NCI-H2227 (cell line): ENCODE measurements at regions not wholly inside any gene's neighbourhood (a gene's known extent, or its start where the extent isn't known, plus 50 kb on each side); places are given as distances from the start of the nearest gene placed in this dataset.
"Not testable (repeated sequence)": the region's sequence is repeated elsewhere in the genome, so short reads cannot be mapped to it uniquely, and the experiment has no call there.

Experiments used
- DNase-seq: peaks from one replicate; lab custom pipeline; 2025; ENCODE audit not compliant: unreplicated experiment; lab: John Stamatoyannopoulos, UW

DNA sequence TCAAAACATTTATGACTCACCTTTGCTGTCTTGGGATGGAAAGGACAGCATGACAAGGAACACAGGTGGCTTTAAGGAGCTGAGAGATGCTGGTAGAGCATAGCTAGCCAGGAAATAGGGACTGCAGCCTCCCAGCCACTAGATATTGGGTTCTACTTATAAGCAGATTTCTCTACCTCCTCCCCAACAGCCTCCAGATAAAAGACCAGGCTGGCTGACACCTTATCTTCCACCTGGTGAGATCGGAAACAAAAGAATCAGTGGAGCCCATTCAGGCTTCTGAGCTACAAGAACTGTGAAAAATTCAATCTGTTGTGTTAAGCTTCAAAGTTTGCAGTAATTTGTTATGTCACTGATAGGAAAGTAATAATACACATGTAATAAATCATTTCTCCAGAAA is 1278.5 kb upstream of the ZEB2 start:
- no peak for DNase-seq

DNA sequence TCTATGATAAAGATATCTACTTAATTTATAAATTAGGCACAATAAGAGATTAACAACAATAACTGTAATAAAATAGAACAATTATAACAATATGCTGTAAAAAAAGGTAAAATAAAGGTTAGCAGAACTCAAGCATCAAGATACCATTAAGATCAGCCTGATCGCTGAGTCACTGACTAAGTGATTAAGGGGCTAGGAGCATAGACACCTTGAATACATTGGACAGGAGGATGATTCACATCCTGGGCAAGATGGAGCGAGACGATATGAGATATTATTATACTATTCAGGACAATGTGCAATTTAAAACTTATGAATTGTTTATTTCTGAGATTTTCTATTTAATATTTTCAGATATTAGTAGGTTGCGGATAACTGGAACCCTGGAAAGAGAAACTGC is 1277.8 kb upstream of the ZEB2 start:
- no peak for DNase-seq

DNA sequence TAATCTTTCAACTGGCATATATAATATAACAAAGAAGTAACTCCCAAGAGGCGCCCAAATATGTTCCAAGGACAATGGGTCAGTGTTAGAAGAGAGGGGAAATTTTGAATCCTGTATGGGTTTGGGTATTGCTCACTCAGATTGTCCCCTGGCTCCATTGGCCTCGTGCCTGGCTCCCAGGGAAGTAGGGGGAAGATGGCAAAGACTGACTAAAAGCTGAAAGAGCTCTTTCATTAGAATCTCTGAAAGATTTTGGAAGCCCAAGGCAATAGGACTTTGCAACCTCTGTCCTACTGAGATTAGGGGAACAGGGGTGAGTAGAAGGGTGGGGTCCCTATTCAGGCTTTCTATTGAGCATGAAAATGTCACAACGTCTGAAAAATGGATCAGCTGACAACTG is 1272.8 kb upstream of the ZEB2 start:
- no peak for DNase-seq

DNA sequence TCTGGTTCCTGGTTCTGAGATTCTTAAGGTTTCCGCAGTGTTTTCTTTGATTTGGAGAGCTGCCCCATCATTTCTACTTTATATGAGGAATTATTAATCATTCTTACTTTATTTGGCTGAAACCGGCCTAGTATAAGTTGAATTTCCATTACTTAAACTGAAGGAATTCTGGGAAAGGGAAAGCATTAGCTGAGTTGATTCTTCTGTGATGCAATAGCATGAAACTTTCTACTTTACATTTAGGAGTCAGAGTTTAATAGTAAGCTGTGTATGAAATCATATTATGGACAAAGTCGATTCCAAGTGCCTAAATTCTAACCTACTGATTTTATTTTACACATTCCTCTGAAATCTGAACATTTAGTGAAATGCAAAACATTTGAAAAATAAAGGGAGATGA is 1269.7 kb upstream of the ZEB2 start:
- no peak for DNase-seq

DNA sequence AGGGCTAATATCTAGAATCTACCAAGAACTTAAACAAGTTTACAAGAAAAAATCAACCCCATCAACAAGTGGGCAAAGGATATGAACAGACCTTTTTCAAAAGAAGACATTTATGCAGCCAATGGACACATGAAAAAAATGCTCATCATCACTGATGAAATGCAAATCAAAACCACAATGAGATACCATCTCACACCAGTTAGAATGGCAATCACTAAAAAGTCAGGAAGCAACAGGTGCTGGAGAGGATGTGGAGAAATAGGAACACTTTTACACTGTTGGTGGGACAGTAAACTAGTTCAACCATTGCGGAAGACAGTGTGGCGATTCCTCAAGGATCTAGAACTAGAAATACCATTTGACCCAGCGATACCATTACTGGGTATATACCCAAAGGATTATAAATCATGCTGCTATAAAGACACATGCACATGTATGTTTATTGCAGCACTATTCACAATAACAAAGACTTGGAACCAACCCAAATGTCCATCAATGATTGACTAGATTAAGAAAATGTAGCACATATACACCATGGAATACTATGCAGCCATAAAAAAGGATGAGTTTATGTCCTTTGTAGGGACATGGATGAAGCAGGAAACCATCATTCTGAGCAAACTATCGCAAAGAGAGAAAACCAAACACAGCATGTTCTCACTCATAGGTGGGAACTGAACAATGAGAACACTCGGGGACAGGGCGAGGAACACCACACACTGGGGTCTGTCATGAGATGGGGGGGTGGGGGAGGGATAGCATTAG is 1267.9 kb upstream of the ZEB2 start:
- not testable (repeated sequence) for DNase-seq

DNA sequence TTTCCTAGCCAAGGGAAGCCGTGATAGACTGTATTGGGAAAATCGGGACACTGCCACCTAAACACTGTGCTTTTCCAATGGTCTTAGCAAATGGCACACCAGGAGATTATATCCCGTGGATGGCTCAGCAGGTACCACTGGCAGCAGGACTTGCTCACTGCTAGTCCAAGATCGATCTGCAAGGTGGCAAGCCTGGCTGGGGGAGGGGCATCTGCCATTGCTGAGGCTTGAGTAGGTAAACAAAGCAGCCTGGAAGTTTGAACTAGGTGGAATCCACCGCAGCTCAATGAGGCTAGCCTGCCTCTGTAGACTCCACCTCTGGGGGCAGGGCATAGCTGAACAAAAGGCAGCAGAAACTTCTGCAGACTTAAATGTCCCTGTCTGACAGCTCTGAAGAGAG is 1262.7 kb upstream of the ZEB2 start:
- not testable (repeated sequence) for DNase-seq

DNA sequence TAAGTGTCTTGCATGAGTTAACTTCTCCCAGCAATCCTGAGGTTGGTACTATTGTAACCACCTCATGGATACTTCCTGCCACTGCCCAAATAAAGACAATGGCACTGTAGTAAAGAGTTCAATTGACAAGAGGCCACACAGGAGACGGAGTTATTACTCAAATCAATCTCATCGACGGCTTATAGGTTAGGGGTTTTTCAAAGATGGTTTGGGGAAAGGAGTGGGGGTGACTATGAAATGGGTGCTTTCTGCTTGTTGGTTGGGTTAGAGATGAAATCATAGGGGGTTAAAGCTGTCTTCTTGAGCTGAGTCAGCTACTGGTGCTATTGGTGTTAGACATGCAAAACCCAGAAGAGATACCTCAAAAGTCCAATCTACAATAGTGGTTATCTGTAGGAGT is 1258.0 kb upstream of the ZEB2 start:
- DNase-seq, result no peak

DNA sequence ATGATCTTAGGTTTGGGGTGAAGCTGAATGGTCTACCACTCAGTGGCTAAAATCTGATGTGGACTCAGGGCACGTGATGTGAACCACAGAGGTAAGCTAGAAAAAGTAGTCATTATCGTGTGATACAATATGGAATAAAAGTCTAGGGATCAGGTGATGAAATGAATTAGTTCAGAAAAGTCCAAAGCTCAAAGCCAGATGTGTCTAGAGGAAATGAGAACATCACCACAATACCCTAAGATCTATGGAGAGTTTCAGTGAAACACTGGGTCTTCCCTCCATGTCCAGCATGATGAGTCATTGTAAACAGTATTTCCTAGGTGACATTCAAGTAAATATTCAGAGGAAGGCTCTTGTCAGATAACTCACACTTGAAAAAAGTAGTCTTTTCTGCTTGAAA is 1257.4 kb upstream of the ZEB2 start:
- no peak for DNase-seq

DNA sequence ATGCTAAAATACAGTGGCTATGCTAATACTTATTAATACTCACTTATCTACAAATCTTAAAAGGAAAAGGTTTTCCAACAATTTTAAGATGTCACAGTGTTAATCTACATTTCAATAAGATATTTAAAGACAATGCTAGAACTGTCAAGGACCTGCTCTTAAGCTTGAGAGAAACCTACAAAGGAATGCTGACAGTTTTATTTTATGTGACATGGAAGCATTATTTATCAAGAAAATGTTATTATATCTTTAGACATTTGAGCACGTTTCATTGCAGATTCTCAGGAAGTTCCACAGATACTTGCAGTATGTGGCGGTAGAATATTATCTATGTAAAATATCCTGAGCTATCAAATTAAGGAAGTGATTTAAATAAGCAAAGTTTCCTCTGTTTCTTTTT is 1255.7 kb upstream of the ZEB2 start:
- no peak for DNase-seq

DNA sequence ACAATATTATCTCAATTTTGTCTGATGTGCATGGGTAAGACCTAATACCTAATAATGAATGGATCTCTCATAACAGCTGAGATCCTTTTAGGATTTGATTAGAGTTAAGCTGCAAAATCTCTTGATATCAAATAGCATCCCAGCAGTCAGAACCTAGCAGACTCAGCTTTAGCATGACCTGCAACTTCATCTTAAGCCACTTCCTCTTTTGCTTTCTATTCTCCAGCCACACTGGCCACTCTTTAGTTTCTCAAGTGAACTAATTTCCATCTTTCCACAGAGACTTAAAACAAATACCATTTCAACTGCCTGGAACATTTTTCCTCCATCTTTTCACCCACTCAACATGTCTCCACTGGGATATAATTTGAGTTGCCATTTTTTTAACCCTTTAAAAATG is 1251.6 kb upstream of the ZEB2 start:
- DNase-seq, result no peak

DNA sequence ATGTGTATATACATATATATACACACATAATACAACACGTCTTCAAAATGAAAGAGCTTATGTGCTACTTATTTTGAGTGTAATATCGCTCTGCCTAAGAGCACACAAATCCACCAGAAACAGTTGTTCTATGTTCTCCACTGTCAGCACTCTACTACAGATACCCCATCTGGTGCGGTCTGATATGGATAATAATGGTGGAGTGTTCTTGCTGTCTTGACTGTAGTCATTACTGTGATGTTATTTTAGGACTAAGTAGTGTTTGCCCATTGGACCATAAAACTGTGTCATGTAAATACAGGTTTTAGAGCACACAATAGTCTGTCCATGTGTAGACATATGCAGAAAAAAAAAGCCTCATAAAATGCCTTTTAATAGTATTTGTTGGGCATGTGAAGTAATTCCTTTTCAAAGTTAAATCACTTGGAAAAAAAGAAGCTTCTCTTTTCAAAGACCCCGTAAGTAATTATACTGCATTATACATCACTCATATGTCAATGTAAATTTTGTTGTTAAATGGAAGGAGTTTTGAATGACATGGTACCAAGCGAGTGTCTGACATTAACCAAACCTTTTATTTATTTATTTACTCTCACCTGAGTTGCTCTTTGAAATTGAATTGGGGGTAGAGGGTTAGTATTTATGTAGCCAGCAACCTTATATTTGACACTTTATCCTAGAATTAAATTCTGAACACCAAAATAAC is 1249.2 kb upstream of the ZEB2 start:
- no peak for DNase-seq

DNA sequence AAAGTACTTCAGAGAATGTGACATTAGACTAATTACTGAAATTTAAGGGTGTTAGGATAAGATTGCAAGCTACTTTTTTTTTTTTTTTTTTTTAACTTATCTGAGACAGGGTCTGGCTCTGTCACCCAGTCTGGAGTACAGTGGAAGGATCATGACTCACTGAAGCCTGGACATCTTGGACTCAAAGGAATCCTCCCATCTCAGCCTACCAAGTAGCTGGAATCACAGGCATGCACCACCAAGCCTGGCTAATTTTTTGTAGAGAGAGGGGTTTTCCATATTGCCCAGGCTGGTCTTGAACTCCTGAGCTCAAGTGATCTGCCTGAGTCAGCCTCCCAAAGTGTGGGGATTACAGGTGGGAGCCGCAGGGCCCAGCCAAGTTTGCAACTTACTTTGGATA is 1246.0 kb upstream of the ZEB2 start:
- DNase-seq, result no peak

DNA sequence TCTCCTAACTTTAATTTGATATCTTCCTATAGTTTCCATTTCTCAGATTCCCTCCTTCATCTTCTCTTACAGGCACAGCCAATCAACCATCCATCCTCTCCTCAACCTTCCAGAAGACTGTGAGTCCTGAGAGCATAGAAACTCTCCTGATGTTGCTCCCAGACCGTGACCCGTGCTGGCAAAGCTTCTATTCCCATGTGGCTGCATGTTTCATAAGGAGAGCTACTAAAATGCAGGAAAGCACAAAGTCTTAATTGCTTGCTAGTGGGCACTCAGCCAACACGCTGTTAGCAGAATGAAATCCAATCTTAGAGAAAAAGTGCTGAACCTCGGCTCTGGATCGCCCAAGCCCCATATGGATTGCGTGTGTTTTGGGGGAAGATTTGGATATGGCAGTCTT is 1244.7 kb upstream of the ZEB2 start:
- no peak for DNase-seq

DNA sequence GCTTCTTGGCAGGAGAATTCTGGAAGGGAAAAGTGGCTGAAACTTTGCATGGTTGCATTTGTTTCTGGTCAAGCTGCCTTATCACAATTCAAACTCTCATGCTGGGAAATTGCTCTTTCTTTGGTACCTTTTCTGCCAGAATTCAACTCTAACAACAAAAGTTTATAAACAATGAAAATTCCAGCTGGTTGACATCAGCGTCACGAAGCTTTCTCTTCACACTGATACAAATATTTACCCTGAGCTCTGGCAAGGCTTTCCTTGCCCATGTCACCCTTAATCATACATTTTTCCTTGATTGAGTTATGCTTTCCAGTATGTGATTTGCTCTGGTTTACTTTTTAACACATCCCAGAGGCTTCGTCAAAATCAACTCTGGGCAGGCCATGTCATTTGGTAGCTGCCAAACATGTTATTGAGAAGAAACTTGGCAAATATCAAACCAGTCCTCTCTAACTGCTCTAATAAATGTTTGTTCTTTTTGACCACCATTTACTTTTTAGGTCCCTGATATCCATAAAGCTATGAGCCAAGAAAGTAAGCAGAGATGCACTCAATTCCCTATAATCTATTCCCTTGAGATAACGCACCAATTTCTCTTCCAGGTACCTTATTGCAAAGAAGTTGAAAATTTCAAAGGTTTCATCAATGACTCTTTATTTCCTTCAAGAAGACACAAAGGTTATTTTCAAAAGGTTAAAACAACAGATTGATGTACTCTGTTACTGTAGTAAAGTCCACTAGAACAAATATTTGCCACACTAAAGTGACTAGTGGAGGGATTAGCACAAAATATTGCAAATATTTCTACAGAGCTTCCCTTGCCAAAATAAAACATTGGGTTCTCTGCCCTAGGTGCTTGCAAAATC is 1241.1 kb upstream of the ZEB2 start:
- DNase-seq, result no peak

DNA sequence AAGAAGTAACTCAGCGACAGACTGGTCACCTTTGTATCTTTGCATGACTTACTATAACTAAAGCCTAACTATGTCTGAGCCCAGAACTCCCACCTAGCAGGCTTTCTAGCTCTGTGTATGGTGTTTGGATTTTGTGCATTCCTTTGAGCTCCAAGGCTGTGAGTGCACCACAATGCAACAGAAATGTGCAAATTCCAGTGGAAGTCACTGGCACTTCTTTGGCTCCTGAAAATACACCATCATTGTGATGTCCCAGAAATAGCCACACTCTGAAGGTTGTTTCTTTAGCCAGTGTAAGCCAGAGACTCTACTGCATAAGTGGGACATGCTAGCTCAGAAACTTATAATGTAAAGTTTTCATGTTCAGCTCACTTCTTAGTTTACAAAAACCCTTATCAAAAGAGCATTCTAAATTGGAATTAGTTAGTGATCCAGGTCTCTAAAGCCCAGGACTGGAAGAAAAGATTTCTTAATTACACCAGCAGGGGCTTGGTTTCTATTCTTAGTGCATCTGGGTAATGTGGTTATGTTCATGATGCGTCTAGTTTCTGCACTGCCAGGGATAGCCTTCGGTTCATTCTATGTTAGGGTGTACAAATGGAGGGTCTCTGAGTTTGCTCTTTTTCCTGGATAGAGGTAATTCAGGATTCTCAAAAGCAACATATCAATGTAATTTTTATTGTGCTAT is 1239.5 kb upstream of the ZEB2 start:
- no peak for DNase-seq

DNA sequence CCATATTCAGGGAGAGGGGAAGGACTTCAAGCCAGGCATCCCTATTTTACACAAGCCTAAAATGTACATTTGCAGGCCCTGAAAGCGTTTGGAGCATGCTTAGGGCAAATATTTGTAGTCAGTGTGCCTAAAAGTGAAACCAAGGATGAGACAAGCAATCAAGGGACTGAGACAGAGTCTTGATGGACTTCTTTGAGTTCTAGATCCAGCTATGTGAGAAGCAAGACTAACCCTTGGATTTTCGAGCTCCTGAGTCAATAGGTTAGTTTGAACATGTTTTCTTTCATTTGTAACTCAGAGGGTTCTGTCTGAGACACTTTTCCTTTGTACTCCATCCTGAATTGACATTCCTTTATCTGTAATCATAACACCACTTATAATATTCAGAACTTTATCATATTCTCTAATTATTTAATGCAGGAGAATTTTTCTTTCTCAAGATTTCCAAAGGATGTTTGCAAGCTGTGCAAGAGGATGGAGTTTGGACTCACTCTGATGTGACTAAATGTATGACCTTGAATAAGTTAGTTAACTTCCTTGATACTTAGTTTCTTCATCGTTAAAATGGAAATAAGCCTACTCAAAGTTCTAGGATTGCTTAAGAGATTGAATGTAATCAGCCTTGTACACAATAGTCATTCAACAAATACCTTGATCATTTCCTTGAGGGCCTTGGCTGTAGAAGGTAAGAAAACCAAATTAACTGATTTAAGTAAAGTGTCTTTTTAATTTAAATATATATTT is 1237.8 kb upstream of the ZEB2 start:
- DNase-seq, result no peak

DNA sequence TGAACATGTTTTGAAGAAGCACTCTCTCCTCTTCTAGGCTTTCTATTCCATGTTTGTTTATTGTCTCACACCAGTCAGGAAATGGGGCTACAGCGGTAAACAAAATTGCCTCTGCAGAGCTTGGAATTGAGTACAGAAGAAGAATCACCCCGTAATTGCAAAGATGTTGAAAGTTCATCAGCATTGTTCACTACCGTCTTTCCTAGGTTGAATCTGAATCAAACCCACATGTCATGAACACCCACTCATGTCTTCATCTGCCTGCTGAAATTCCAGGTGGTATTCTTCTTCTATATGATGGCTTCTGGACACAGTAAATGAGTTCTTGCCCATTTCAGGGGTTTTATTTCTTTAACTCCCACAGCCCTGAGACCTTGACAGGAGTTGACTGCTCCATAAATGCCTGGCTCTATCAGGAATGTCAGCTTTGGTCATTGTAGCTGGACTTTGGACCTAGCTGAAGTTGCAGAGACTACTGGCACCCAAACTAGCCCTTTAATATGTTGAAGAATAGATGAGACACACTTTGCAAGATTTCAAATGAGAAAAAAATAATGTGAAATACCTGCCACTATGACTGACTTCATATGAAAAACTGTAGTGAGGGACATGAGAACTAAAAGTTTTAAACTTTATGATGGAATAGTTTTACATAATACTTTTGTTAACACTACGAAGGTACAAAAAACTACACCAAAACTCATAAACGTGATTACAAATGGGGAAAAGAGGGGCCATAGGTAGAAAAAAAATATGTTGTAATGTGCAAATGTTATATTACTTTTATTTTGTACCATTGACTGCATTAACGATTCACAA is 1235.3 kb upstream of the ZEB2 start:
- no peak for DNase-seq

DNA sequence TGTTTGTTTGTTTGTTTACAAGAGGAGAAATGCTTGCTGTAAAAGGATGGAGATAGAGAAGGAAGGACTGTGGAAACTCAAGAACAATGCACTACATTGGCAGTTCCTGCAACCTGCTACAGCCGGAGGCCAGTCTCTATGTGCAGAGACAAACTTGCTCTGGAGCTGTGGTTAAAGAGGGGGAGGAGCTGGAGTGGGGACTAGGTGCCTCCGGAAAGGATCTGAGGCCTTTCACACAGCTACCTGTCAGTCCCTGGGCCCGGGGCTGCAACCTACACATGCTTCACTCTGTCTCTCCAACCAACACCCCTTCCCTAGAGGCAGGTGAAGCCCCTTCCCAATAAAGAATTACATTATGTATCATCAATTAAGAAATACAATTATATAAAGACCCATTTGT is 1234.0 kb upstream of the ZEB2 start:
- DNase-seq, result no peak

DNA sequence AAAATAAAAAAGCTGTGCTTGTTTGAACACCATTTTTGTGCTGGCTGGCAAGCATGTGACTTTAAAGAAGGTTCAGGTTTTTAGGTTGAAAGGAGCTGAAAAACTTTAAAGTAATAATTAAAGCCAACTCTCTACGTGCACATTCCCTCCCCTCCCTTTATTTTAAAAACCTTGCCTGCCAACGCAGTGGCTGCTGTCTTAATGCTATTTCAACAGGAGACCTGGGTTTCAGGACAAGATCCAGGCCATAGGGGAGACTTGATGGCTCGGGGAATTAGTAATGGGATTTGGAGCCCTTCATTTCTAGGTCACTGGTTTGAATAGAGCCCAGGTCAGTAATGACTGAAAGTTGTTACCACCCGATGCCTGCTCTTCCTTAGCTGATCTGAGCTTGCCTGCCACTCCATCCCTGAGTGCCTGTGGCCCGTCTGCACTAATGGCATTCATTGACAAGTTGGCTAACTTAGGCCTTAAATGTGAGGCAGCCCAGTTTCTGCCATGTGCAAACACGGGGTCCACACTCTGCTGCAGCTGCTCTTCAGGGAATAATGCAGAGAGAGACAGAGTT is 1233.2 kb upstream of the ZEB2 start:
- no peak for DNase-seq
